Stimulated activated CD4-positive, alpha-beta T cell treated with anti-CD3 and anti-CD28 coated beads, Interleukin-2, amount 100 ng/mL, for 24 hours (primary cell): ENCODE measurements at regions not wholly inside any gene's neighbourhood (a gene's known extent, or its start where the extent isn't known, plus 50 kb on each side); places are given as distances from the start of the nearest gene placed in this dataset.
"Not testable (repeated sequence)": the region's sequence is repeated elsewhere in the genome, so short reads cannot be mapped to it uniquely, and the experiment has no call there.

ENCODE experiments used
- DNase-seq, 2 donors: peaks; one replicate each; pipeline ENCODE4 v3.0.0-alpha.2; 2020

DNA sequence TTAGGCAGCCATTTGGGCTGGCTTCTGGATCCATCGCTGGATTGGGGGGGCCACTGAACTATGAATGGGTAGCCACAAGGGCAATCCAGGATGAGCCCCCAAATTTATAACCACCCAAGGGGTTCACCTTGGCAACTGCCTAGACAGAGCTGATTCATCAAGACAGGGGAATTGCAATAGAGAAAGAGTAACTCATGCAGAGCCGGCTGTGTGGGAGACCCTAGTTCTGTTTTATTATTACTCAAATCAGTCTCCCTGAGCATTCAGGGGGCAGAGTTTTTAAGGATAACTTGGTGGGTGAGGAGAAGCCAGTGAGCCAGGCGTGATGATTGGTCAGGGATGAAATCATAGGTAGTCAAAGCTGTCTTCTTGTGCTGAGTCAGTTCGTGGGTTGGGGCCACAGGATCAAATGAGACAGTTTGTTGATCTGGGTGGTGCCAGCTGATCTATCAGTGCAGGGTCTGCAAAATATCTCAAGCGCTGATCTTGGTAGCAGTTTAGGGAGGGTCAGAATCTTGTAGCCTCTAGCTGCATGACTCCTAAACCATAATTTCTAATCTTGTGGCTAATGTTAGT, 57.9 kb downstream of the DNAJB9 start:
- DNase-seq: no peak

DNA sequence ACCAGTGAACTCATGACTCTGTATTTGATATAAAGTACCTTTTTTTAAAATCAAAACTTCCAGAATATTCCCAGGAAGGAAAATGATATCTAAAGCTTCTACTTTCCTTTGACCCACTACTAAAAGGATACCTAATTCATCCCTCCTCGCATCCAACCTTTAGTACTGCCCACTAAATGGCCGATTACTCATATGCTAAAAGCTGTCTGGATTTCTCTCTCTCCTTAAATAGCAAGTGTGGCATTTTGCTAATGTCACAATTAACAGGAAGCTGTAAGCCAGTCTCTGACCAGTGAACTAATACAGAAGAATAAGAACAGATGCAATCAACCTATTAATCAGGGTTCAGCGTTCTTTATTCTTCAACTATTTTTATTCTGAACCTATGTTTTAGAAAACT, 59.0 kb downstream of the DNAJB9 start:
- no peak for DNase-seq

GRCh38 chr7:108629651-108630400, 60.2 kb downstream of the DNAJB9 start:
- no peak for DNase-seq

DNA sequence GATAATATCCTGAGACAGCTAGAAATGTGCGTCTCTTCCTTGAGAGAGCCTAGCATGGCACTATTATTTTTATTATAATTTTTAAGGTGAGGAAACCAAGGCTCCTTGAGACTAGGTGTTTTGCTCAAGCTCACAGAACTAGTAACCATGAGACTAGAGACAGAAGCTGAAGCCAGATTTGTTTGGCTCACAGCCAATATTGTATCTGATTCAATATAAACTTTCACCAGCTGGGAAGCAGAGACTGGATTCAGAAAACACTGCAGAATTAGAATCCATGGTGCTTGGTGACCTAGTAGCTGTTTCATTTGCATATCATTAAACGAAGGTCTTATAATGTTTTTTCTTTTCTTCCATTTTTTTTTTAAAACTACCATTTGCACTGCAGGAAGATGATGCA, 64.4 kb downstream of the DNAJB9 start:
- DNase-seq: no peak

DNA sequence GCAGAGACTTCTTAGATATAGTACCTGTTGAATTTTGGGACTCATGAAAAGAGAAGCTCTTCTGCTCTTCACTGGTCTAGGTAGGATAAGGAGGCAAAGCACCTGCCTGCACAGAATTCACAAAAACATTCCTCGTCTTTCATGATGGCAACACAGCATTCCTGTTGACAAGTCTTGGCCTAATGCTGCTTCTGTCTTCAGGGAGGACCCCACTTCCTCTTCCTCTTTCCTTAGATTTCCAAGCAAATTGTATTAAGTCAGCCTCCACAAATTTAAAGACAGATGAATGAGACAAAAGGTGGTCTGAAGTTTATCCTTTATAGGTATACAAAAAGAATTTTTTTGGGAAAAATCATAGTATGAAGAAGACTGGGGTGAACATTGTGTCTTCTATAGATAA, 64.9 kb downstream of the DNAJB9 start:
- no peak for DNase-seq

GRCh38 chr7:108637049-108637621, 67.5 kb downstream of the DNAJB9 start:
- DNase-seq: no peak

GRCh38 chr7:108642126-108642525, 72.5 kb downstream of the DNAJB9 start:
- no peak for DNase-seq

DNA sequence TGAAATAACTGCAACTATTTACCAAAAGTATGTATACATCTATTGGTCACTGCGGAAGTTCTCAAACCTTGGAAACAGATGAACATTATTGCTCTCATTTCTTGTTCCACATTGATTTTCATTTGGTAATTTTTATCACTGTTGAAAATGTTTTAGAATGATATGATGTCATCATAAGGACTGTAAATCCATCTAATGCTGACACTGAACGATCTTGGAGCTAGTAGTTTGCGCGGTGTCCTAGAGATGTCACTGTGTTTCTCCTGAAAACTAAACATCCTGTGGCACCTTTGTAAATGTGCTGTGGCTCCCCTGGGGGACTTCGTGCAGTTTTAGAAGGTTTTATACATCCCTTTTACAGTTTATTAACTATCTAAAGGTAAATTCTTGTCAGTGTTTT, 73.5 kb downstream of the DNAJB9 start:
- DNase-seq: no peak

- no peak for DNase-seq
These were observed 79.3 kb downstream of the DNAJB9 start for GRCh38 chr7:108648989-108649388.

DNA sequence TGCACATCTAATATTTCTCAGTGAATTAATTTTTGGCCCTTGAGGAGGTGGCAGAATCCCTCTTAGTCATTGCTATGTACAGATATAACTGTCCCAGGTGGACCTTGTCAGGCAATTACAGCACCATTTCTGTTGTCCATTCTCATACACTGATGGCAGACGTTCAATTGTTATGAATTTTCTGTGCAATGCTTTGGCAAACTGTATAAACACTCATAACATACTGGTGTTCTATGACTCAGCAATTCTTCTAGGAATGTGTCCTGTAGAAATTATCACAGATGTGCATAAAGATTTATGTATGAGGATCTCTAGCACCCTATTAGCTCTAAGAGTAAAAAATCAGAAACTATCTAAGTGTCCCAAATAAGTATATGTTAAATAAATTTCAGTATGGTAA, 80.8 kb downstream of the DNAJB9 start:
- DNase-seq: no peak

- DNase-seq: no peak
These were observed 83.2 kb downstream of the DNAJB9 start for GRCh38 chr7:108652886-108653285.

GRCh38 chr7:108653526-108653925, 83.9 kb downstream of the DNAJB9 start:
- DNase-seq: no peak

DNA sequence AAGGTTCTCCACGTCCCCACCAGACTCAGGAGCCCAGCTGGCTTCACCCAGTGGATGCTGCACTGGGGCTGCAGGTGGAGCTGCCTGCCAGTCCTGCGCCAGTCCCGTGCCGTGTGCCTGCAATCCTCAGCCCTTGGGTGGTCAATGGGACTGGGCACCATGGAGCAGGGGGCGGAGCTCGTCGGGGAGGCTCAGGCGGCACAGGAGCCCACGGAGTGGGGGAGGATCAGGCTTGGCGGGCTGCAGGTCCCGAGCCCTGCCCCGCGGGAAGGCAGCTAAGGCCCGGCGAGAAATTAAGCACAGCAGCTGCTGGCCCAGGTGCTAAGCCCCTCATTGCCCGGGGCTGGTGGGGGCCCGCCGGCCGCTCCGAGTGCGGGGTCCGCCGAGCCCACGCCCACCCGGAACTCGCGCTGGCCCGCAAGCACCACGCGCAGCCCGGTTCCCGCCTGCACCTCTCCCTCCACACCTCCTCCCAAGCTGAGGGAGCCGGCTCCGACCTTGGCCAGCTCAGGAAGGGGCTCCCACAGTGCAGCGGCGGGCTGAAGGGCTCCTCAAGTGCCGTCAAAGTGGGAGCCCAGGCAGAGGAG, 87.6 kb downstream of the DNAJB9 start:
- DNase-seq: not testable (repeated sequence)

DNA sequence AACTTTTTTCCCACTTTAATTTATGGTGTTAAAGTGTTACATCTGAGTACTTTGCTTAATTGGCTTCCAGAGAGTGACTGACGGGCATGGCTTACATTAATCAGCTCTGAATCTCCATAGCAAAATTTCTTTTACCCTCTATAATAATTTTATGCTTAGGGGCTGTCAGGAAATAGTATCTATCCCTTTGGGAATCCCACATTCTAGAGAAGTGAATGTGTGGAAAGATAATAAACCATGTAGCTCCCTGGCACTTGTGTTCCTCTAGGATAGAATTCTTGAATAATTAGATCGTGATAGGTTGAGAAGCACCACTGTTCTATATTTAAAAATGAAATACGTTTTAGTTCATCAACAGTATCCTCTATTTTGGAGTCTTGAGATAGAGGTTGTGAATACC, 89.6 kb downstream of the DNAJB9 start:
- DNase-seq: no peak

GRCh38 chr7:108659867-108660266, 90.2 kb downstream of the DNAJB9 start:
- no peak for DNase-seq

DNA sequence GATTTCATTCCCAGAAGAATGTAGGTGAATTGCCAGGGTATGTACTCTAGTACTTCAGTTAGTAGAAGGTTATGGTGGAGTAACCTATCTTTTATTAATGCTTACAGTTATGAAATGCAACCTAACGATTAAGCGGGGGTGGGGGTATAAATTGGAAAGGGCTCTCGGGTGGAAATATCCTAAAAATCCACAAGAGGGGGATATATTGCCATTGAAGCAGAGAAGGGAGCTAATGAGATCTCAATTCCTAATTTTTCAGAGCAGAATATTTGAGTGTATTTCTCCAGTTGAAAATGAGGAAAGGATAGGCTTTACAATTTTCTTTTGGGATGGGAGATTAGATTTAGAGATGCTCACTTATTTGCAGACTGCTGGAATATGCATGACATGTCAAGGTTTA, 90.8 kb downstream of the DNAJB9 start:
- no peak for DNase-seq

- DNase-seq: no peak
These were observed 93.2 kb downstream of the DNAJB9 start for GRCh38 chr7:108662783-108663362.

DNA sequence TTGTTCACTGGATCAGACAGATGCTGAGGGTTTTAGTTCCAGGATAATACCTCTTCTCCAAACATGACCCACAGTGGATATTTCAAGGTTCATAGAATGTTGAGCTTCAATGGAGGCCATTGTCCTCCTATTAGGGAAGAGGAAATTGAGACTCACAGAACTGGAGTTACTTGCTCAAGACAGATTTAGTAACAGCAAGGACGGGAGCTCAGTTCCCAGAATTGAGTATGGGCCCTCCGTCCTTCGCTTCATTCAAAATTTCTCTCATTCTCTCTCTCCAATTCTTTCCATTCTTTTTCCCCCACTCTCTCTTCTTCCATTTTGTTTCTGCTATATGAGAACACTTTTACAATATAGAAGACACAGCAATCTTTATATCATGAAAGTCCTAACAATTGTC, 94.0 kb downstream of the DNAJB9 start:
- DNase-seq: no peak

DNA sequence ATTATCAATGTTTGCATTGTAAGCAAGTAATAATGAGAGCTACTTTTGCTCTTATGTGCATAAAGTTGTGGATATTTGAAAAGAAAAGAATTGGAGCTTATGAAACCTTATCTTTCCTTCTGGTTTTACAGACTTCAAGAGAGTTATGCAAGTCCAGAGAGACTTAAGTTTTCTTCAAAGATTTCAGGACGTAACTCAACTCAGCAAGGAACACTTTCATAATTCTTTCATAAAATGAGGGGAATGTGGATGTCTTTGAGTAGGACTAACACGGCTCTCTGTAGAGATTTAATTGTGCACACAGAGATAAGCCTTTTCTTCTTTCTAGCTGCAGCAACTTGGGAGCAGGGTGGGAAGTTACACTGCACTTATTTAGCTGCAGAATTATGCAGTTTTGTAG, 97.5 kb downstream of the DNAJB9 start:
- no peak for DNase-seq

DNA sequence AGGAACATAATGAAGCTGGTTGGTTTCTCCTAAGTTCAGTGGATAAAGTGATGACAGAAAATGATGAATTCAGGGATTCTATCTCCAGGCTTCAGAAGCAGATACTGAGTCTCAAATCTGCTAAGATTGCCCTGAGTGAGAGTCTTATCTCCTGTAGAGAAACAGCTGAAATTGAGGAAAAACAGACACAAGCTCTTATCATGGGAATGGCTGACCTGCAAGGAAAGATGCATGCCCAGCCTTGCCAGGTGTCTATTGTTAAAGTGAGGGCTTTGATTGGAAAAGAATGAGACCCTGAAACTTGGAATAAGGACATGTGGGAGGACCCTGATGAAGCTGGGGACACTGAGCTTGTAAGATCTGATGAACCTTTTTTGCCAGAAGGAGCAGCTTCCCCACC, 100.3 kb downstream of the DNAJB9 start:
- no peak for DNase-seq

DNA sequence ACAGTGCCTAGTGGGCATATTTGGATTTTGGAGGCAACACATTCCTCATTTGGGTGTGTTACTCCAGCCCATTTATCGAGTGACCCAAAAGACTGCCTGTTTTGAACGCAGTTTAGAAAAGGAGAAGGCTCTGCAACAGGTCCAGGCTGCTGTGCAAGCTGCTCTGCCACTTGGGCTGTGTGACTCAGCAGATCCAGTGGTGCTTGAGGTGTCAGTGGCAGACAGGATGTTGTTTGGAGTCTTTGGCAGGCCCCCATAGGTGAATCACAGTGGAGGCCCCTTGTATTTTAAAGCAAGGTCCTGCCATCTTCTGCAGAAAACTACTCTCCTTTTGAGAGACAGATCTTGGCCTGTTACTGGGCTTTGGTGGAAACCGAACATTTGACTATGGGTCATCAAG, 104.0 kb downstream of the DNAJB9 start:
- DNase-seq: not testable (repeated sequence)

- no peak for DNase-seq
These were observed 115.0 kb downstream of the DNAJB9 start for GRCh38 chr7:108684629-108685028.

DNA sequence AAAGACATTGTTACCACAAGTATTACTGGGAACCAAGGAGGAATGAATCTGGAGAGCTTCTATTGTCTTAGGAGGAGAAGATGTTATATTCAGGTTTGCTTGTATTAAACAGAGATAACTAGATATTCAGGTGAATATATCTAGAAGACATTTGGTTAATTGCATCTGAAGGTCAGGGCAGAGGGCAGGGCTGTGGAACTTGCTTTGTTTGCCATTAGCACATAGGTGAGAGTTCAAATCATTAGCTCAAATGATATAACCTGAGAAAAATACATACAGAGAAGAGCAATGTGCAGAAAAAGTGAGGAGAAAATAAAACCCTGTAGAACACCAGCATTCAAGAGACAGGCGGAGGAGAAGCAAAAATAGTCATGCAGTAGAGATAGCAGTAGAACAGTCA, 116.8 kb downstream of the DNAJB9 start:
- DNase-seq: no peak

DNA sequence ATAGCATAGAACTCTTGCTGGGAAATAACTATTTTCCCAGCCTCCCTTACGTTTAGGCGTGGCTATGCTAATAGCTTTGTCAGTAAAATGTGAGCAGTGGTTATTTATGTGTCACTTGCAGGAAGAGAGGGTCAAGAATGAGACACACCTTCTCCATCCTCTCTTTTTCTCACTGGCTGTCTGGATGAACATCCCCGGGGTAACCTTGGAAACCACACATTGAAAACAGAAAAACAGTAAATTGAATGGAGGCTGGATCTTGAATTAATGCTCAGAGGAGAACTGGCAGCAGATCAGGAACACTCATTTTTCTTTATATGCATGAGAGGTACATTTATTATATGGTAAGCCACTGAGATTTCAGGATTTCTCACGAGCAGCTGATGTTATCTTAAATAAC, 127.6 kb downstream of the DNAJB9 start:
- no peak for DNase-seq
